Loucy (cell line): ENCODE measurements at regions not wholly inside any gene's neighbourhood (a gene's known extent, or its start where the extent isn't known, plus 50 kb on each side); places are given as distances from the start of the nearest gene placed in this dataset.

ENCODE experiments used
- H2AFZ ChIP-seq: fragments of 200-600 bp; sonication (generic); 2 replicates; pipeline ENCODE4 v1.6.0; 2016; ENCODE audit warnings: antibody characterized with exemption, mild to moderate bottlenecking, low read length, moderate library complexity
- H3F3A ChIP-seq: fragments of 200-600 bp; 2 replicates; pipeline ENCODE4 v1.6.0; 2016; ENCODE audit warnings: antibody characterized with exemption, low read depth, mild to moderate bottlenecking
- H3K27me3 ChIP-seq: fragments of 200-600 bp; sonication (generic); 2 replicates; pipeline ENCODE4 v1.6.1; 2014; ENCODE audit warnings: low read length, mild to moderate bottlenecking; ENCODE audit not compliant: insufficient read depth, poor library complexity, severe bottlenecking
- H3K36me3 ChIP-seq: fragments of 200-600 bp; sonication (generic); 2 replicates; pipeline ENCODE4 v1.6.1; 2016; ENCODE audit warnings: low read length; ENCODE audit not compliant: insufficient read depth
- H3K4me1 ChIP-seq: fragments of 200-600 bp; sonication (generic); 2 replicates; pipeline ENCODE4 v1.5.1; 2014; ENCODE audit warnings: low read length, mild to moderate bottlenecking; ENCODE audit not compliant: insufficient read depth, poor library complexity, severe bottlenecking
- H3K4me2 ChIP-seq: fragments of 200-600 bp; sonication (generic); 2 replicates; pipeline ENCODE4 v1.6.0; 2014; ENCODE audit warnings: antibody characterized with exemption, low read length, low read depth, mild to moderate bottlenecking; ENCODE audit not compliant: poor library complexity, severe bottlenecking
- H3K4me3 ChIP-seq: fragments of 200-600 bp; sonication (generic); 2 replicates; pipeline ENCODE4 v1.5.1; 2014; ENCODE audit warnings: low read length, mild to moderate bottlenecking, mixed read lengths; ENCODE audit not compliant: poor library complexity, severe bottlenecking
- H3K79me2 ChIP-seq: fragments of 200-600 bp; sonication (generic); 2 replicates; pipeline ENCODE4 v1.6.1; 2014; ENCODE audit warnings: low read length; ENCODE audit not compliant: insufficient read depth
- H3K9ac ChIP-seq: fragments of 200-600 bp; sonication (generic); 2 replicates; pipeline ENCODE4 v1.6.0; 2014; ENCODE audit warnings: mild to moderate bottlenecking, low read depth, low read length, moderate library complexity; ENCODE audit not compliant: poor library complexity, severe bottlenecking
- H3K9me2 ChIP-seq: fragments of 200-600 bp; sonication (generic); replicated peaks from 2 replicates; pipeline ENCODE4 v1.6.1; 2016; ENCODE audit warnings: low read depth, low read length, mixed read lengths
- H3K9me3 ChIP-seq: fragments of 200-600 bp; sonication (generic); 2 replicates; pipeline ENCODE4 v1.6.1; 2014; ENCODE audit warnings: mild to moderate bottlenecking, antibody characterized with exemption, low read length, low read depth; ENCODE audit not compliant: insufficient read depth
- H4K20me1 ChIP-seq: fragments of 200-600 bp; sonication (generic); 2 replicates; pipeline ENCODE4 v1.6.0; 2014; ENCODE audit warnings: antibody characterized with exemption, low read length, mild to moderate bottlenecking; ENCODE audit not compliant: insufficient read depth, poor library complexity, severe bottlenecking
- EZH2phosphoT487 ChIP-seq: fragments of 200-600 bp; IDR thresholded peaks from 2 replicates; pipeline ENCODE4 v1.6.1; 2018; ENCODE audit warnings: antibody characterized with exemption, mild to moderate bottlenecking, moderate library complexity, borderline replicate concordance
- TF ChIP-seq, protein P1 (sequence below): fragments of 200-600 bp; sonication (generic); conservative IDR thresholded peaks from 2 replicates; pipeline ENCODE4 v1.5.1; 2014; ENCODE audit warnings: mild to moderate bottlenecking, antibody characterized with exemption, low read length

DNA sequence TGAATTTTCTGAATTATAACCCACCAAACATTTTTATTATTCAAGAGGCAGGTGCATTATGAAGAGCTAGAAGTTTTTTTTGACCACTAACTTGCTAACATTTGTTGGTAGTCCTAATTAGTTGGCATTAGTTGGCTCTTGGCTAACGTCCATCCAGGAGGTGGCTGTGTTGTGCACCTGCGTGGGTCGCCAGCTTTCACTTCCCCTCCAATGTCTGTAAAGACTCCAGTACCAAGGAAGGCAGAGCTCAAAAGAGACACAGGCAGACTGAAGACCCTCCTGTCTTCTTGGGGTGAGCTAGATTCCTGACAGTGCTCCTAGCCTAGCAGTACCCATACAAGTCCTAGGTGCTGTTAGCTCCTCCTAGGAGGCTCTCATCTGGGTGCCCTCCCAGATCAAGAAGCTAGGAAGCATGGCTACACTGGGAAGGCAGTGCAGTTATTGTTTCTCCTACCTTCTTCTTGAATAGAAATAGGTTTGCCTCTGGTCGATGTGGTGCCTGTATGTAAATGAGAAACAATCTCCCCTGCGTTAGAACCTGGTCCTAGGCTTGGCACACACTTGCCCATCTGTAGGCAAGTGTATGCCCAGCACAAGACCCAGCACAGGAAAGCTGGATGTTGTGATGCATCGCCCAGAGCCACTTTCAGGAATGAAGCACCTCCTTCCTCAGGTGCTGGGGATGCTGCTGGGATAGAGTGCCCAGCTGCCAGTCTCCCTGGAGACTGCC, 190.9 kb downstream of the ICE1 start:
- H3K4me1 ChIP-seq: no peaks in the 10 kb centered on the region
- no peaks in the 10 kb centered on the region for H3K9me2 ChIP-seq
- H3F3A ChIP-seq: no peaks in the 10 kb centered on the region
- no peaks in the 10 kb centered on the region for H3K36me3 ChIP-seq
- H3K4me3 ChIP-seq: no peak overlapping the region
- no peaks in the 10 kb centered on the region for H3K79me2 ChIP-seq
- H3K27me3 ChIP-seq: no peaks in the 10 kb centered on the region
- TF ChIP-seq EZH2phosphoT487: no peak
- TF ChIP-seq, protein P1, sequence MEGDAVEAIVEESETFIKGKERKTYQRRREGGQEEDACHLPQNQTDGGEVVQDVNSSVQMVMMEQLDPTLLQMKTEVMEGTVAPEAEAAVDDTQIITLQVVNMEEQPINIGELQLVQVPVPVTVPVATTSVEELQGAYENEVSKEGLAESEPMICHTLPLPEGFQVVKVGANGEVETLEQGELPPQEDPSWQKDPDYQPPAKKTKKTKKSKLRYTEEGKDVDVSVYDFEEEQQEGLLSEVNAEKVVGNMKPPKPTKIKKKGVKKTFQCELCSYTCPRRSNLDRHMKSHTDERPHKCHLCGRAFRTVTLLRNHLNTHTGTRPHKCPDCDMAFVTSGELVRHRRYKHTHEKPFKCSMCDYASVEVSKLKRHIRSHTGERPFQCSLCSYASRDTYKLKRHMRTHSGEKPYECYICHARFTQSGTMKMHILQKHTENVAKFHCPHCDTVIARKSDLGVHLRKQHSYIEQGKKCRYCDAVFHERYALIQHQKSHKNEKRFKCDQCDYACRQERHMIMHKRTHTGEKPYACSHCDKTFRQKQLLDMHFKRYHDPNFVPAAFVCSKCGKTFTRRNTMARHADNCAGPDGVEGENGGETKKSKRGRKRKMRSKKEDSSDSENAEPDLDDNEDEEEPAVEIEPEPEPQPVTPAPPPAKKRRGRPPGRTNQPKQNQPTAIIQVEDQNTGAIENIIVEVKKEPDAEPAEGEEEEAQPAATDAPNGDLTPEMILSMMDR: no peak
- H3K4me2 ChIP-seq: no peak overlapping the region
- H3K9ac ChIP-seq: no peak overlapping the region
- H2AFZ ChIP-seq: no peak overlapping the region
- no peaks in the 10 kb centered on the region for H4K20me1 ChIP-seq
- H3K9me3 ChIP-seq: no peaks in the 10 kb centered on the region; the same call in 1 of the 2 replicates

DNA sequence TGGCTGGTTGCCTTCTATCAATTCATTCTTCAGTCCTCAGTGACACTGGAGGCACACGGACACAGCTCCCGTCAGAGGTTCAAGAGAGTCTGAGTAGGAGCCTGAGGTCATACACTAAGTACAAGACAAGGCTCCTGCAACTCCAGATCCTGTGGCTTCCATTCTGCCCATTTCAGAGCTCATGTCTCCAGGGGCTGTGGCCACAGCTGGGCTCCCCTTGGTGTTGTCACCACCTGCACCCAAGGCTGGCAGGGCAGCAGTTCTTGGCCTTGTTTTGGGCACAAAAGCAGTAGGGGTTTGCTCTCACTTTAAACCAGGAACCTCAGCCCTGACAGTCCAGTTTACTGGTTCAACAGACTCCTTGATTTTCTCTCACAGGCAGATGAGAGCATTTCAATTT, 189.6 kb downstream of the ICE1 start:
- Histone ChIP-seq H3K4me3 (no peak overlapping the region), H3K9me3 (no peaks in the 10 kb centered on the region; the same call in 1 of the 2 replicates), H2AFZ (no peak overlapping the region), H4K20me1 (no peaks in the 10 kb centered on the region), H3K4me1 (no peaks in the 10 kb centered on the region), H3K36me3 (no peaks in the 10 kb centered on the region), H3K9me2 (no peaks in the 10 kb centered on the region), H3K4me2 (no peak overlapping the region), H3K79me2 (no peaks in the 10 kb centered on the region), H3K9ac (no peak overlapping the region), H3F3A (no peaks in the 10 kb centered on the region), H3K27me3 (no peaks in the 10 kb centered on the region)
- TF ChIP-seq, protein P1: no peak
- no peak for TF ChIP-seq EZH2phosphoT487

DNA sequence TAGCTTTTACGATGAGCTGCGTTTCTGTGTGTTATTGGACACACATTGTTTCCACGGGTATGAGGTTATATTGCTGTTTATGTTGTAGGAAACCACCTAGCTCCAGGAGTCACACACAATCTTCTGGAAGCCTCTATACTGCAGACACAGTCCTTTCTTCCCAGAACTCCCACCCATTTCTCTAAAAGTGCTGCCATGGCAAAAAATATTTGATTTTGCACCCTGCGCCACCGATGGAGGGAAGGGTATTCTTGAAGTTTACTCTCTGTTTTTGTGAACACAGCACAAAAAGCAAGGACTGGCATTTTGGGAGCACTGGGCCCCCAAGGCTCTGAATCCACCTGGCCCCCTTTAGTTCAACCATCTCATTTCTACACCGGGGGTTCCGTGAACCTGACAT, 187.5 kb downstream of the ICE1 start:
- no peaks in the 10 kb centered on the region for H3K36me3 ChIP-seq
- no peaks in the 10 kb centered on the region for H3K9me3 ChIP-seq
- H2AFZ ChIP-seq: no peak overlapping the region
- TF ChIP-seq EZH2phosphoT487: no peak
- TF ChIP-seq, protein P1: no peak
- no peaks in the 10 kb centered on the region for H3K4me1 ChIP-seq
- H3K4me2 ChIP-seq: no peak overlapping the region
- no peaks in the 10 kb centered on the region for H3K27me3 ChIP-seq
- H3F3A ChIP-seq: no peaks in the 10 kb centered on the region
- H3K9ac ChIP-seq: no peak overlapping the region
- no peaks in the 10 kb centered on the region for H4K20me1 ChIP-seq
- no peaks in the 10 kb centered on the region for H3K9me2 ChIP-seq
- no peak overlapping the region for H3K4me3 ChIP-seq
- H3K79me2 ChIP-seq: no peaks in the 10 kb centered on the region
